ENCODE measurements at regions not wholly inside any gene's neighbourhood (a gene's known extent, or its start where the extent isn't known, plus 50 kb on each side); places are given as distances from the start of the nearest gene placed in this dataset.
A peak's percentile ranks its signal among the peaks of the same experiment; 100 is the strongest.
"Not testable (repeated sequence)": the region's sequence is repeated elsewhere in the genome, so short reads cannot be mapped to it uniquely, and the experiment has no call there.

GRCh38 chr10:22467393-22467792 lies 122.1 kb downstream of the SPAG6 start:
- not testable (repeated sequence) for H3K36me3 ChIP-seq (ENCODE audit: control insufficient read depth, insufficient read depth, low read length); H3K4me1 ChIP-seq (ENCODE audit: control insufficient read depth, insufficient read depth, low read length, poor library complexity, severe bottlenecking); H3K4me3 ChIP-seq (ENCODE audit: extremely low read depth, insufficient read depth, low read length, poor library complexity, severe bottlenecking); H3K9me3 ChIP-seq (ENCODE audit: control insufficient read depth, low read length); H3K27ac ChIP-seq (ENCODE audit: low read depth, low read length, severe bottlenecking)
- 78 to 90% methylated on average over 2 to 3 of the region's 4 CpGs for WGBS, 2 experiments (ENCODE audit: insufficient coverage in 2 of 2)

DNA sequence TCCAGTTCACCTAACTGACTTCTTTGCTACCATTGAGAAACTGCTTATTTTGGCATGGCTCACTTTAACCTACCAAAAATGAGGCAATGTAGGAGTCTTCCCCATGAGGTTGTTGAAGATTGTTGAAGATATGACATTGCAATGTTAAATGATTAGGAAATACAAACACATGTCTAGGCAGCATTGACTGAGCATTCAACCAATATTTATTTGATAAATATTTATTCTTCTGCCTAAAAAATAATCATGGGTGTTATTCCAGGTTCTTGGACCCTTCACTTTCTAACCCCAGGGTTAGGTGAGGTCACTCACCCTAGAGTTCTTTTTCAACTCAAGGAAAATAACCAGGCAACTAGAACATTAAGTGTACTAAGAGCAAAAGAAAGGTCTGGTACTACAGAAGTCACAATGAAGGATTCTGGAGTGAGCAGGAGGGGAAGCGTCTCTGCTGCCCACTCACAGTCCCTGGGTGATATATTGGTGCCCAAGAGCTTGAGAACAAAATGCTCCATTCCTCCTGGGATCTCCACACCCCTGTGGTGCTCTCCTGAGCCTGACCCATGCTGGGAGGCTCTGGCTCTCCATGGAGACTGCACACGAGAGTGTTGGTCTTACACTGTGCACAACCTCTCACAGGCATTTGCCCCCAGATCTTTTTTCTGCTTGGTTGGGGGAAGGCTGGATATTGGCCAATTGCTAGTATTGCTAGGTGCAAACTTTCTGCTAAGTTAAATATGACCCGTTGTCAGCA lies 123.4 kb downstream of the SPAG6 start:
- Histone ChIP-seq H3K4me3 (ENCODE audit: extremely low read depth, insufficient read depth, low read length, poor library complexity, severe bottlenecking) (no peak overlapping the region), H3K27ac (ENCODE audit: low read depth, low read length, severe bottlenecking) (no peak overlapping the region), H3K36me3 (ENCODE audit: control insufficient read depth, insufficient read depth, low read length) (no peaks in the 10 kb centered on the region), H3K9me3 (ENCODE audit: control insufficient read depth, low read length) (no peaks in the 10 kb centered on the region), H3K4me1 (ENCODE audit: control insufficient read depth, insufficient read depth, low read length, poor library complexity, severe bottlenecking) (no peaks in the 10 kb centered on the region)
- WGBS, 2 experiments (ENCODE audit: insufficient coverage in 2 of 2), result 78 to 81% methylated on average over 3 of the region's 3 CpGs

DNA sequence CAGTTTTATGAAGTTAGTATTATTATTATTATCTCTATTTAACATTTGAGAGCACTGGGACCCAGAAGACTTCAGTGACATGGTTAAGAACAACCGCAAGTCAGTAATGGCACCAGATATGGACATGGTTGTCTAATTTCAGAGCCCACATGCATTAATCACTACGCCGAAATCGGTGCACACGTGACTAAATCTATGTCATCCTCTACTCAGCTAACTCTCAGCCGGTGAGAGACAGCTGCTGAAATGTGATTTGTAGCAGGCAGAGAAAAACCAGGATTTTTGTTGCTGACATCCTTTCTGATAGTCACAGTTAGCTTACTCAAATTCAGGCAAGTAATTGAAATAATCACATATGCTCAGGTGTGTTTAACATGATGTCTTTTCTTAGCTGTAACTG lies 127.7 kb downstream of the SPAG6 start:
- Histone ChIP-seq H3K4me1 (ENCODE audit: control insufficient read depth, insufficient read depth, low read length, poor library complexity, severe bottlenecking) (peaks cover 5% of the 10 kb centered on the region), H3K36me3 (ENCODE audit: control insufficient read depth, insufficient read depth, low read length) (no peaks in the 10 kb centered on the region), H3K4me3 (ENCODE audit: extremely low read depth, insufficient read depth, low read length, poor library complexity, severe bottlenecking) (no peak overlapping the region), H3K27ac (ENCODE audit: low read depth, low read length, severe bottlenecking) (no peak overlapping the region), H3K9me3 (ENCODE audit: control insufficient read depth, low read length) (no peaks in the 10 kb centered on the region)
- WGBS, 2 experiments (ENCODE audit: insufficient coverage in 2 of 2), result 87 to 100% methylated on average over 2 to 6 of the region's 6 CpGs

DNA sequence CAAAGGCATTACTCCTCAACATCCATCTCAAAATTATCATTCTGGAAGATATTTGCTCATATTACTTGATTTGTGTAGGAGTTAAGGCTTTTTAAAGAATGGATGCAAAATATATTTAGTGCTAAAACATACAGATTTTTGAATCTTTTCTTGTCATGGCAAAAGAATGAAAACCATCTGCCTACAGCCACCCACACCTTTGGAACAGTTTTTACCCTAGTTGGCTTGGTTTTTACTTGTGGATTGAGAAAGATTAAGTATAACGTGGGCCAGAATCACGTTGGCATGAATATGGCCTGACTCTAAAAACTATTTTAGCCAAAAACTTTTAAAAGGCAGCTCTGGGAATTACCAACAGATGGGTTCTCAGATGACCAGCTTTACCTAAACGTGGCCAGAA lies 128.2 kb downstream of the SPAG6 start:
- peaks cover 5% of the 10 kb centered on the region for H3K4me1 ChIP-seq (ENCODE audit: control insufficient read depth, insufficient read depth, low read length, poor library complexity, severe bottlenecking)
- H3K9me3 ChIP-seq (ENCODE audit: control insufficient read depth, low read length), result no peaks in the 10 kb centered on the region
- H3K4me3 ChIP-seq (ENCODE audit: extremely low read depth, insufficient read depth, low read length, poor library complexity, severe bottlenecking), result no peak overlapping the region
- H3K36me3 ChIP-seq (ENCODE audit: control insufficient read depth, insufficient read depth, low read length), result no peaks in the 10 kb centered on the region
- WGBS, 2 experiments (ENCODE audit: insufficient coverage in 2 of 2), result 40% methylated on average over 1 of the region's 3 CpGs; no CpG with 5 or more reads in 1 of the 2 experiments
- no peak overlapping the region for H3K27ac ChIP-seq (ENCODE audit: low read depth, low read length, severe bottlenecking)

DNA sequence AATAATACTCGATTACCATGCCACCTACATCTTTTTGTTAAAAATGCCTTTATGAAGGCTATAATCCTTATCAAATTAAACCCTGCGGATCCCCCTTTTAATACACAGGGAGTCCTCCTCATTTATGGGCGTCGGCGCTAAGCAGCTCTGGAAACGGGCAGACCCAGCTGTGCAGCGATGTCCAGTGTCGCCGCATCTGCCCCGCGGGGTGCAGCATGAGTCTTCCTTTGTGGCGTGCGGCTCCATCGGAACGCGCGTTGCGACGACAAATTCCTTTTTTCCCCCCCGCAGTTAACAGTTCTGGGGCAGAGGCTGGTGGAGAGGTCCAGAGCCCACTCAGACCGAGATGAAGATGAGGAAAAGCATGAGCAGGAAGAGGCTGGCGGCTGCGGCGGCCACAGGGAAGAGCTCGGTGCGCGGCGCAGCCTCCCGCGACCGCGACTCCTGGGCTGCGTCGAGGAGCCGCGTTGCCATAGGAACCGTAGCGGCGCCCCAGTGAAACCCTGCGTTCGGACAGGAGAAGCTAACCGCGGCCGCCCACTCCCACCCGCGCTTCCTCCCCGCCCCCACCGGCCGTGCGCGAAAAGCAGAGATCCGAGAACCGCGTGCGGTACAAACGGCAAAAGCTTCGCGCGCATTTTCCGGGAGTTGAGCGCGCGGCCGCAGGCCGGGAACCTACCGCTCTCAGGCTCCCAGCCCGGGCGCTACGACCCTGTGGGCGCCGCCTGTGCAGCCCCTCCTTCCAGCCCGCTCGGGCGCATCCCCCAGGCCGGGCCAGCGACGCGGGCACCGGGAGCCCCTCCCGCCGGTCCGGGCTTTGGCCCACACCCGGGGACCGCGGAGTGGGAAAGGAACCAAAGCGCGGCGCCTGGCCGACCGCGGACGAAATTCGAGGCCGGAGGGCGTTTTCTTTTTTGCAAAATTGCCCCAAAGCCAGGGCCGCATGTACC lies 130.6 kb downstream of the SPAG6 start:
- 0% methylated on average over 57 to 76 of the region's 96 CpGs for WGBS, 2 experiments (ENCODE audit: insufficient coverage in 2 of 2)
- Histone ChIP-seq H3K36me3 (ENCODE audit: control insufficient read depth, insufficient read depth, low read length) (no peaks in the 10 kb centered on the region), H3K4me1 (ENCODE audit: control insufficient read depth, insufficient read depth, low read length, poor library complexity, severe bottlenecking) (peaks cover 5% of the 10 kb centered on the region), H3K9me3 (ENCODE audit: control insufficient read depth, low read length) (no peaks in the 10 kb centered on the region), H3K4me3 (ENCODE audit: extremely low read depth, insufficient read depth, low read length, poor library complexity, severe bottlenecking) (peak overlapping the region; percentile 39), H3K27ac (ENCODE audit: low read depth, low read length, severe bottlenecking) (no peak overlapping the region)

- peak overlapping the region; percentile 39 for H3K4me3 ChIP-seq (ENCODE audit: extremely low read depth, insufficient read depth, low read length, poor library complexity, severe bottlenecking)
- peaks cover 5% of the 10 kb centered on the region for H3K4me1 ChIP-seq (ENCODE audit: control insufficient read depth, insufficient read depth, low read length, poor library complexity, severe bottlenecking)
- 1 to 3% methylated on average over 47 to 51 of the region's 55 CpGs for WGBS, 2 experiments (ENCODE audit: insufficient coverage in 2 of 2)
- H3K27ac ChIP-seq (ENCODE audit: low read depth, low read length, severe bottlenecking), result no peak overlapping the region
- H3K9me3 ChIP-seq (ENCODE audit: control insufficient read depth, low read length), result no peaks in the 10 kb centered on the region
- H3K36me3 ChIP-seq (ENCODE audit: control insufficient read depth, insufficient read depth, low read length), result no peaks in the 10 kb centered on the region
Observed at GRCh38 chr10:22476601-22477321, 131.5 kb downstream of the SPAG6 start.

- peaks cover 5% of the 10 kb centered on the region for H3K4me1 ChIP-seq (ENCODE audit: control insufficient read depth, insufficient read depth, low read length, poor library complexity, severe bottlenecking)
- no peaks in the 10 kb centered on the region for H3K9me3 ChIP-seq (ENCODE audit: control insufficient read depth, low read length)
- H3K27ac ChIP-seq (ENCODE audit: low read depth, low read length, severe bottlenecking), result no peak overlapping the region
- 4 to 6% methylated on average over 58 to 68 of the region's 72 CpGs for WGBS, 2 experiments (ENCODE audit: insufficient coverage in 2 of 2)
- H3K4me3 ChIP-seq (ENCODE audit: extremely low read depth, insufficient read depth, low read length, poor library complexity, severe bottlenecking), result no peak overlapping the region
- no peaks in the 10 kb centered on the region for H3K36me3 ChIP-seq (ENCODE audit: control insufficient read depth, insufficient read depth, low read length)
Observed at GRCh38 chr10:22477334-22478287, 132.3 kb downstream of the SPAG6 start.

DNA sequence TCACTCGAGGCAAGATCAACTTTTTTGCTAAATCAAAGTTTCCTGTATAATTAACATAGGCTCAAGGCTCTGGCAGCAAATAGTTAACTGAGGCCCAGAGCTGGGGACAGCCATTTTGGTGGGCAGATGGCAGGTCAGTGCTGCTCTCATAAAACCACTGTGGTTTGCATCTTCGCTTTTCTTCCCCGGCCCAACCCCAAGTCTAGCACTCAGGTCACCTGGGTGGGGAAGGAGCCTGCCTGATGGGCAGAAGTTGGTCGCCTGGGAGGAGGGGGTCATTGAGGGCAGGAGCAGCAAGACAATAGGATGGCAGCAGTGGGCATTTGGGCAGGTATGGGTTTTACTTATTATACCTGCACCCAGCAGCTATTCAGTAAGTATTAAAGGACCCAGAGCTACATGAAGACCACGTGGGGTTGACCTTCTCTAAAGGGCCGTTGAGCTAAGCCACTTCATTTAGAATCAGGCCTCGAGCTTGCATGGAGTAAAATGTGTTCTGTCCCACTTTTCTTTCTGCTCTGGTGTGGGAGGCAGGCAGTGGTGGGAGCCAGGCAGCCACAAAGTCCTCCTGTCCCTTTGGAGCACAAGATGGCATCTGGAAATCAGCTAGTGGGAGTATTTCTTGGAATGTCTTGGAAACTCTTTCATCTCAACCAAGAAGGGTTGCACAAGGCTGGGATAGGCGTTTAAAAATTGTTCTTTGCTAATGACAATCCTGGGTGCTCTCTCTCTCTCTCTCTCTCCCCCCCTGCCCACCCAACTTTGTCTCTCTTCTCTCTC lies 133.4 kb downstream of the SPAG6 start:
- Histone ChIP-seq H3K27ac (ENCODE audit: low read depth, low read length, severe bottlenecking) (no peak overlapping the region), H3K4me1 (ENCODE audit: control insufficient read depth, insufficient read depth, low read length, poor library complexity, severe bottlenecking) (peaks cover 5% of the 10 kb centered on the region), H3K9me3 (ENCODE audit: control insufficient read depth, low read length) (no peaks in the 10 kb centered on the region), H3K4me3 (ENCODE audit: extremely low read depth, insufficient read depth, low read length, poor library complexity, severe bottlenecking) (no peak overlapping the region), H3K36me3 (ENCODE audit: control insufficient read depth, insufficient read depth, low read length) (no peaks in the 10 kb centered on the region)
- WGBS, 2 experiments (ENCODE audit: insufficient coverage in 2 of 2), result 64% methylated on average over 4 to 6 of the region's 8 CpGs

- Histone ChIP-seq H3K9me3 (ENCODE audit: control insufficient read depth, low read length) (no peaks in the 10 kb centered on the region), H3K4me3 (ENCODE audit: extremely low read depth, insufficient read depth, low read length, poor library complexity, severe bottlenecking) (no peak overlapping the region), H3K4me1 (ENCODE audit: control insufficient read depth, insufficient read depth, low read length, poor library complexity, severe bottlenecking) (peaks cover 5% of the 10 kb centered on the region), H3K27ac (ENCODE audit: low read depth, low read length, severe bottlenecking) (no peak overlapping the region), H3K36me3 (ENCODE audit: control insufficient read depth, insufficient read depth, low read length) (no peaks in the 10 kb centered on the region)
- WGBS, 2 experiments (ENCODE audit: insufficient coverage in 2 of 2), result 87 to 89% methylated on average over 3 to 4 of the region's 4 CpGs
Observed at GRCh38 chr10:22479419-22479818, 134.1 kb downstream of the SPAG6 start.

Measured in mesodermal cell (in vitro differentiated cells).